ENCODE measurements at regions not wholly inside any gene's neighbourhood (a gene's known extent, or its start where the extent isn't known, plus 50 kb on each side); places are given as distances from the start of the nearest gene placed in this dataset.

- Histone ChIP-seq H3K27me3 (replicated peaks; ENCODE audit: control insufficient read depth, insufficient read depth, low read length) (no peaks in the 10 kb centered on the region; the same call in none of the 2 replicates), H3K36me3 (ENCODE audit: control insufficient read depth, insufficient read depth, low read length) (no peaks in the 10 kb centered on the region), H3K4me3 (replicated peaks; ENCODE audit: low read depth, low read length) (no peak overlapping the region)
- no peak for TF ChIP-seq CTCF (IDR thresholded peaks at IDR 0.05; ENCODE audit: insufficient read depth, low read length, poor library complexity, severe bottlenecking)
- no peak for DNase-seq (ENCODE audit: extremely low read depth, insufficient read length)
Observed at GRCh38 chr10:83925133-83925532, 214.2 kb upstream of the GHITM start.

GRCh38 chr10:83926606-83927005 lies 212.7 kb upstream of the GHITM start:
- DNase-seq (ENCODE audit: extremely low read depth, insufficient read length), result no peak
- H3K27me3 ChIP-seq (replicated peaks; ENCODE audit: control insufficient read depth, insufficient read depth, low read length), result no peaks in the 10 kb centered on the region; the same call in none of the 2 replicates
- TF ChIP-seq CTCF (IDR thresholded peaks at IDR 0.05; ENCODE audit: insufficient read depth, low read length, poor library complexity, severe bottlenecking), result no peak
- H3K4me3 ChIP-seq (replicated peaks; ENCODE audit: low read depth, low read length), result no peak overlapping the region
- no peaks in the 10 kb centered on the region for H3K36me3 ChIP-seq (ENCODE audit: control insufficient read depth, insufficient read depth, low read length)

GRCh38 chr10:83927166-83927565 lies 212.1 kb upstream of the GHITM start:
- Histone ChIP-seq H3K4me3 (replicated peaks; ENCODE audit: low read depth, low read length) (no peak overlapping the region), H3K36me3 (ENCODE audit: control insufficient read depth, insufficient read depth, low read length) (no peaks in the 10 kb centered on the region), H3K27me3 (replicated peaks; ENCODE audit: control insufficient read depth, insufficient read depth, low read length) (no peaks in the 10 kb centered on the region; the same call in none of the 2 replicates)
- no peak for TF ChIP-seq CTCF (IDR thresholded peaks at IDR 0.05; ENCODE audit: insufficient read depth, low read length, poor library complexity, severe bottlenecking)
- DNase-seq (ENCODE audit: extremely low read depth, insufficient read length), result no peak

- Histone ChIP-seq H3K4me3 (replicated peaks; ENCODE audit: low read depth, low read length) (no peak overlapping the region), H3K27me3 (replicated peaks; ENCODE audit: control insufficient read depth, insufficient read depth, low read length) (no peaks in the 10 kb centered on the region; the same call in none of the 2 replicates), H3K36me3 (ENCODE audit: control insufficient read depth, insufficient read depth, low read length) (no peaks in the 10 kb centered on the region)
- DNase-seq (ENCODE audit: extremely low read depth, insufficient read length), result no peak
- no peak for TF ChIP-seq CTCF (IDR thresholded peaks at IDR 0.05; ENCODE audit: insufficient read depth, low read length, poor library complexity, severe bottlenecking)
Observed at GRCh38 chr10:83929399-83929798, 209.9 kb upstream of the GHITM start.

- no peak for TF ChIP-seq CTCF (IDR thresholded peaks at IDR 0.05; ENCODE audit: insufficient read depth, low read length, poor library complexity, severe bottlenecking)
- no peak overlapping the region for H3K4me3 ChIP-seq (replicated peaks; ENCODE audit: low read depth, low read length)
- no peaks in the 10 kb centered on the region for H3K36me3 ChIP-seq (ENCODE audit: control insufficient read depth, insufficient read depth, low read length)
- no peaks in the 10 kb centered on the region; the same call in none of the 2 replicates for H3K27me3 ChIP-seq (replicated peaks; ENCODE audit: control insufficient read depth, insufficient read depth, low read length)
- DNase-seq (ENCODE audit: extremely low read depth, insufficient read length), result no peak
Observed at GRCh38 chr10:83931669-83932068, 207.6 kb upstream of the GHITM start.

GRCh38 chr10:83932245-83932644 lies 207.1 kb upstream of the GHITM start:
- TF ChIP-seq CTCF (IDR thresholded peaks at IDR 0.05; ENCODE audit: insufficient read depth, low read length, poor library complexity, severe bottlenecking), result no peak
- no peak overlapping the region for H3K4me3 ChIP-seq (replicated peaks; ENCODE audit: low read depth, low read length)
- no peak for DNase-seq (ENCODE audit: extremely low read depth, insufficient read length)

More at GRCh38 chr10:83932245-83932644, 207.1 kb upstream of the GHITM start:
- Histone ChIP-seq H3K36me3 (ENCODE audit: control insufficient read depth, insufficient read depth, low read length) (no peaks in the 10 kb centered on the region), H3K27me3 (replicated peaks; ENCODE audit: control insufficient read depth, insufficient read depth, low read length) (no peaks in the 10 kb centered on the region; the same call in none of the 2 replicates)

Data from GM06990 (cell line).